Neural crest cell (in vitro differentiated cells): ENCODE measurements at regions not wholly inside any gene's neighbourhood (a gene's known extent, or its start where the extent isn't known, plus 50 kb on each side); places are given as distances from the start of the nearest gene placed in this dataset.

ENCODE experiments used
- DNase-seq: peaks from one replicate; pipeline ENCODE4 v3.0.0; 2021; ENCODE audit warnings: low read depth, mixed read lengths, low spot score
- H3K27ac Mint-ChIP-seq: one replicate; pipeline ENCODE4 v1.8.0; 2021; ENCODE audit warnings: mild to moderate bottlenecking, mixed read lengths; ENCODE audit not compliant: unreplicated experiment
- H3K27me3 Mint-ChIP-seq: 2 replicates; pipeline ENCODE4 v1.8.0; 2021; ENCODE audit warnings: low read depth, mild to moderate bottlenecking, mixed read lengths
- H3K36me3 Mint-ChIP-seq: 2 replicates; pipeline ENCODE4 v1.8.0; 2021; ENCODE audit warnings: low read depth, mild to moderate bottlenecking, mixed read lengths
- H3K4me1 Mint-ChIP-seq: 2 replicates; pipeline ENCODE4 v1.8.0; 2021; ENCODE audit warnings: mixed read lengths
- H3K4me3 Mint-ChIP-seq: one replicate; pipeline ENCODE4 v1.8.0; 2021; ENCODE audit warnings: mild to moderate bottlenecking, mixed read lengths
- H3K9me3 Mint-ChIP-seq: 2 replicates; pipeline ENCODE4 v1.8.0; 2021; ENCODE audit warnings: mixed read lengths
- TF ChIP-seq, protein P1 (sequence below): fragments of 200-600 bp; sonication (generic); conservative IDR thresholded peaks from 2 replicates; pipeline ENCODE4 v1.5.0; 2021; ENCODE audit warnings: antibody characterized with exemption, mild to moderate bottlenecking

DNA sequence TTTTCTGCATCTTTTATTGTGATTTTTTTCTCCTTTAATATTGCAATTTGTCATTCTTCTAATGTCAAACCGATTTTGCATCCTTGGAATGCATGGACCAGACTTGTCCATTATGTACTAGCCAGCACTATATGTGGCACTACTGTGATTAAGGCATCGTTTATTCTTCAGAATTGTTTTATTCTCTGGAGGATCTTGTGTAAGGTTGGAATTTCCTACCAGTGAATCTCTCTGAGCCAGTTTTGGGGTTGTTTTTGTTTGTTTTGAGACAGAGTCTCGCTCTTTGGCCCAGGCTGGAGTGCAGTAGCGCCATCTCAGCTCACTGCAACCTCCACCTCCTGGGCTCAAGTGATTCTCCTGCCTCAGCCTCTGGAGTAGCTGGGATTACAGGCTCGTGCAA is 58.5 kb downstream of the IGLL5 start:
- H3K4me1 Mint-ChIP-seq = peaks cover 4% of the 10 kb centered on the region
- DNase-seq = no peak
- peaks cover 3% of the 10 kb centered on the region for H3K9me3 Mint-ChIP-seq
- H3K36me3 Mint-ChIP-seq = no peaks in the 10 kb centered on the region
- H3K27ac Mint-ChIP-seq = no peak overlapping the region
- no peak overlapping the region for H3K4me3 Mint-ChIP-seq
- TF ChIP-seq, protein P1, sequence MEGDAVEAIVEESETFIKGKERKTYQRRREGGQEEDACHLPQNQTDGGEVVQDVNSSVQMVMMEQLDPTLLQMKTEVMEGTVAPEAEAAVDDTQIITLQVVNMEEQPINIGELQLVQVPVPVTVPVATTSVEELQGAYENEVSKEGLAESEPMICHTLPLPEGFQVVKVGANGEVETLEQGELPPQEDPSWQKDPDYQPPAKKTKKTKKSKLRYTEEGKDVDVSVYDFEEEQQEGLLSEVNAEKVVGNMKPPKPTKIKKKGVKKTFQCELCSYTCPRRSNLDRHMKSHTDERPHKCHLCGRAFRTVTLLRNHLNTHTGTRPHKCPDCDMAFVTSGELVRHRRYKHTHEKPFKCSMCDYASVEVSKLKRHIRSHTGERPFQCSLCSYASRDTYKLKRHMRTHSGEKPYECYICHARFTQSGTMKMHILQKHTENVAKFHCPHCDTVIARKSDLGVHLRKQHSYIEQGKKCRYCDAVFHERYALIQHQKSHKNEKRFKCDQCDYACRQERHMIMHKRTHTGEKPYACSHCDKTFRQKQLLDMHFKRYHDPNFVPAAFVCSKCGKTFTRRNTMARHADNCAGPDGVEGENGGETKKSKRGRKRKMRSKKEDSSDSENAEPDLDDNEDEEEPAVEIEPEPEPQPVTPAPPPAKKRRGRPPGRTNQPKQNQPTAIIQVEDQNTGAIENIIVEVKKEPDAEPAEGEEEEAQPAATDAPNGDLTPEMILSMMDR = no peak
- peaks cover 57% of the 10 kb centered on the region for H3K27me3 Mint-ChIP-seq

DNA sequence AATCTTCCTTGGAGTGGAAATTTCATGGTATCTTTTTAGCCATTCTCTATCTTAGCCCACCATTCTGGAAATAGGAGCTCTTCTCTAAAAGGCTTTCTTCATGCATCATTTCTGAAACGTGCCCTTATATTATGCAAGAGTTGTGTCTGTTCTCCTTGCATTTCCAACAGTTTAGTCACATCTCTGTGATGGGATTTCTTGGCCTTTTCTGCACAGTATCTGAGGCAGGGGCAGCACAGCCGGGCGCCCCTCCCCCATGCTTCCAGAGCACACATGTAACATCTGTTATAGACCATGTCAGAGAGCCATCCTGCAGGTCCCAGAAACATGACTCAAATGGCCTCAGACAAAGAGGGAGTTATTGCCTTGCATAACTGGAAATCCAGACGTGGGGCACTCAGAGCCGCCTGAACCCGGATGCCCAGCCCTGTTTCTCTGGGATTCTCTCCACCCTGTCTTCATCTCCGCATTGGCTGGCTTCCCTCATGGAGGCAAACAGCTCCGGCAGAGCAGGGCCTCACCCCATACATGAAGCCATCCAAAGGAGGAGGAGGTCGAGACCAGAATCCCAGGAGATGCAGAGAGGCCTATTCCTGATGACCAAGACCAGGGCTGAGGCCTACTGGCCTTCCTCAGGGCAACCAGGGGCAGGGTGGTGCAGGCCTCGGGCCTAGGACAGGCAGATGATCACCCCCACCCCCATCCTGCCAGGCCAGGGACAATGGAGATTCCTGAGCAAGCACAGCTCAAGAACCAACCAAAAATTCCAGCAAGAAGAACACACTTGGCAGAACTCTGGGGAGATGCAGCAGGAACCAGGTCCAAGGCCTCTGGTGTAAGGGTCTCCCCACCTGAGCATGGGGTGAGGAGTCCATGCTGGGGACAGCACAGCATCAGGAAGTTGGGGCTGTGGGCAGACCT is 61.3 kb downstream of the IGLL5 start:
- Mint-ChIP-seq H3K4me1 (peaks cover 11% of the 10 kb centered on the region), H3K9me3 (peaks cover 3% of the 10 kb centered on the region), H3K4me3 (no peak overlapping the region), H3K36me3 (no peaks in the 10 kb centered on the region), H3K27ac (no peak overlapping the region), H3K27me3 (peaks cover 74% of the 10 kb centered on the region)
- TF ChIP-seq, protein P1 = no peak
- DNase-seq = no peak

DNA sequence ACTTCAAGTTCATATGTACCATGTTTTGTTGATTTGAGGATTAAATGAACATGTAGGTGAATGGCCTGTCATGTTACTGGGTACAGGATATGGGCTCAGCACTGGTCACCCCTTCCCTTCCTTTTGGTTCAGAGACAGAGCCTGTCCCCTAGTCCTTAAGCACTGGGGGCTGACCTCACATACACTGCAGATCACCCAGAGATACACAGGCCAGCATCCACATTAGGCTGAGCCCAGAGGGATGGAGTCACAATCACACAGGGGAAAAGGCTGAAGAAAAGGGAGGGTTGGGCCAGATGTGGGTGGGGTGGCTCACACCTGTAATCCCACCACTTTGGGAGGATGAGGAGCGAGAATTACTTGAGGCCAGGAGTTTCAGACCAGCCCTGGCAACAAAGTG is 62.3 kb downstream of the IGLL5 start:
- TF ChIP-seq, protein P1 = no peak
- H3K27ac Mint-ChIP-seq = no peak overlapping the region
- peaks cover 18% of the 10 kb centered on the region for H3K4me1 Mint-ChIP-seq
- H3K9me3 Mint-ChIP-seq = peaks cover 3% of the 10 kb centered on the region
- peaks cover 79% of the 10 kb centered on the region for H3K27me3 Mint-ChIP-seq
- DNase-seq = no peak
- H3K4me3 Mint-ChIP-seq = no peak overlapping the region
- H3K36me3 Mint-ChIP-seq = no peaks in the 10 kb centered on the region

DNA sequence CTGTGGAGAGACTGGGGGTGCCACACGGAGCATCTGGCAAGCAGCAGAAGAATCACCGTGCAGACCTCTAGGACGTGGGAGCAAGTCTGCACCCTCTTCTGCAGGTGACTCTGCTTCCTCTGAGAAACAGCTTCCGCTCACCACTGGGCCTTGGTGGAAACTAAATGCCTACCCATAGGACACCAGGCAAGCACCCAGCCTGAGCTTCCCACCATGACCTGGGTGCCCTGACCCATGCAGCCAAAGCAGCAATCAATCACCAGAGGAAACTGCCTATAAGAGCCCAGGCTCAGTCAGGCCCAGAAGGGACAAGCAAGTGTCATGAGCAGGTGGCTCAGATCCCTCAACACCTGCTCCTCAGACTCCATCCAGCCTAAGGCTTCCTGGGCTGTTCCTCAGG is 63.4 kb downstream of the IGLL5 start:
- DNase-seq = no peak
- TF ChIP-seq, protein P1 = no peak
- Mint-ChIP-seq H3K9me3 (peaks cover 3% of the 10 kb centered on the region), H3K27ac (no peak overlapping the region), H3K4me3 (no peak overlapping the region), H3K36me3 (no peaks in the 10 kb centered on the region), H3K27me3 (peaks cover 79% of the 10 kb centered on the region), H3K4me1 (peaks cover 18% of the 10 kb centered on the region)

DNA sequence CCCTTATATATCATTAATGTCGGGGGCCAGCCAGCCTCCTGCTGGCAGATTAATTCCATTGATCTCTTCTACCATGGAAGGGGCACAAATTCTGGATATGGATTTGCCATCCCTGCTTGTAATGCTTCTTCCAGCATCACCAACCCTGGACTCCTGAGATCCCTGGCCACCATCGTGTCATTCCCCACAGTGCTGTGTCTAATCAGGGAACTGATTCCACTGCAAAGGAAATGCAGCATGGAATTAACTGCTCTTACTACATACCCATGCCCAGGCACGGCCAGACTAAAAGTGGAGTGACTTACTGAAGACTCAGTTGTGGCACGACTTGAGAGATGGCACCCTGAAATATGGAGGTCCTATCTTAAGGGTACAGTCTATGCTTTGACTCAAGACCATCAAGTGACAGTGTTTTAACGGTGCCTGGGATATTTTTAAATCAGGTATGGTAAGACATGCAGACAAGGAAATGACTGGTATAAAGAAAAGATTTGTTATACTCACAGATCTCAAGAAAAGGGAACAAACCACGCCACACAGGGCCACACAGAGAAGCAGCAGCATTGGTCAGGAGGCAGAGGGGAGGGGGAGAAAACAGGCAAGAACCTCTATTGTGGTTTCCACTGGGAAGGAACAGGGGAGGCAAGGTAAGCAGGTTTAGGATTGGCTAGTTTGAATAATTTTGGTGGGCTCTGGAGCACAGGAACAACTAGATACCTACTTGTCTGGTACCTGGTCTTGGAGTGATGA is 65.1 kb downstream of the IGLL5 start:
- Mint-ChIP-seq H3K4me1 (peaks cover 18% of the 10 kb centered on the region), H3K36me3 (no peaks in the 10 kb centered on the region), H3K9me3 (peaks cover 3% of the 10 kb centered on the region), H3K27ac (no peak overlapping the region), H3K27me3 (peaks cover 79% of the 10 kb centered on the region), H3K4me3 (no peak overlapping the region)
- TF ChIP-seq, protein P1 = no peak
- no peak for DNase-seq
